Peyer's patch (tissue), 4 donors: ENCODE measurements at regions not wholly inside any gene's neighbourhood (a gene's known extent, or its start where the extent isn't known, plus 50 kb on each side); places are given as distances from the start of the nearest gene placed in this dataset.

Experiments
- DNase-seq, 3 donors: peaks; one replicate each; pipeline ENCODE4 v3.0.0-alpha.2; 2017 to 2019
- H3K27ac ChIP-seq, 4 donors: fragments of 200-600 bp; sonication (generic); one replicate each; pipeline ENCODE4 v1.5.1; 2016 to 2019
- H3K27me3 ChIP-seq, 2 donors: fragments of 200-600 bp; sonication (generic); one replicate each; pipeline ENCODE4 v1.5.1; 2019
- H3K36me3 ChIP-seq, 3 donors: fragments of 200-600 bp; sonication (generic); one replicate each; pipeline ENCODE4 v1.5.1; 2016 to 2019
- H3K4me1 ChIP-seq, 4 donors: fragments of 200-600 bp; sonication (generic); one replicate each; pipeline ENCODE4 v1.5.1; 2016 to 2019
- H3K4me3 ChIP-seq, 4 donors: fragments of 200-600 bp; sonication (generic); 1 replicate in 3 of 4; 2 replicates in 1 of 4; pipeline ENCODE4 v1.5.1; 2016 to 2019; ENCODE audit warnings: mild to moderate bottlenecking in 1 of 4
- H3K9me3 ChIP-seq, 4 donors: fragments of 200-600 bp; sonication (generic); one replicate each; pipeline ENCODE4 v1.5.1; 2016 to 2019; ENCODE audit warnings: mild to moderate bottlenecking in 1 of 4
- CTCF ChIP-seq, 6 experiments: fragments of 450-650 bp in 4 of 6; fragments of 200-600 bp in 2 of 6; sonication (generic) in 1 of 6; IDR thresholded peaks; one replicate each; pipeline ENCODE4 v1.5.1; 2017 to 2019; ENCODE audit warnings: antibody characterized with exemption in 6 of 6, mild to moderate bottlenecking in 3 of 6, moderate library complexity in 1 of 6
- POLR2A ChIP-seq, 2 donors: fragments of 450-650 bp; IDR thresholded peaks; one replicate each; pipeline ENCODE4 v1.5.1; 2017; ENCODE audit warnings: antibody characterized with exemption in 2 of 2, mild to moderate bottlenecking in 2 of 2, moderate library complexity in 2 of 2

GRCh38 chr14:61925732-61926435, 163.7 kb downstream of the SNAPC1 start:
- DNase-seq = no peak

GRCh38 chr14:61927060-61927459, 164.8 kb downstream of the SNAPC1 start:
- no peak for TF ChIP-seq POLR2A (IDR thresholded peaks at IDR 0.05)
- TF ChIP-seq CTCF (IDR thresholded peaks at IDR 0.05) = no peak
- no peak overlapping the region for H3K27ac ChIP-seq
- no peak overlapping the region for H3K4me3 ChIP-seq
- no peak for DNase-seq
- no peaks in the 10 kb centered on the region for H3K9me3 ChIP-seq
- no peaks in the 10 kb centered on the region for H3K4me1 ChIP-seq
- H3K27me3 ChIP-seq = no peaks in the 10 kb centered on the region
- H3K36me3 ChIP-seq = no peaks in the 10 kb centered on the region

More at GRCh38 chr14:61925732-61926435, 163.7 kb downstream of the SNAPC1 start:
- Histone ChIP-seq H3K36me3 (no peaks in the 10 kb centered on the region), H3K4me1 (no peaks in the 10 kb centered on the region), H3K9me3 (no peaks in the 10 kb centered on the region), H3K27ac (no peak overlapping the region), H3K27me3 (no peaks in the 10 kb centered on the region), H3K4me3 (no peak overlapping the region)
- TF ChIP-seq POLR2A (IDR thresholded peaks at IDR 0.05) (no peak), CTCF (IDR thresholded peaks at IDR 0.05) (no peak)

- TF ChIP-seq POLR2A (IDR thresholded peaks at IDR 0.05) (no peak), CTCF (IDR thresholded peaks at IDR 0.05) (no peak)
- no peaks in the 10 kb centered on the region for H3K27me3 ChIP-seq
- no peaks in the 10 kb centered on the region for H3K4me1 ChIP-seq
- H3K36me3 ChIP-seq = no peaks in the 10 kb centered on the region
- H3K9me3 ChIP-seq = no peaks in the 10 kb centered on the region
- no peak for DNase-seq
- no peak overlapping the region for H3K4me3 ChIP-seq
- H3K27ac ChIP-seq = no peak overlapping the region
These were observed 165.3 kb downstream of the SNAPC1 start for GRCh38 chr14:61927520-61927919.

GRCh38 chr14:61928300-61928699, 166.1 kb downstream of the SNAPC1 start:
- H3K4me3 ChIP-seq = no peak overlapping the region
- no peaks in the 10 kb centered on the region for H3K36me3 ChIP-seq
- H3K27ac ChIP-seq = no peak overlapping the region
- no peaks in the 10 kb centered on the region for H3K4me1 ChIP-seq
- no peaks in the 10 kb centered on the region for H3K9me3 ChIP-seq
- TF ChIP-seq CTCF (IDR thresholded peaks at IDR 0.05) (no peak), POLR2A (IDR thresholded peaks at IDR 0.05) (no peak)
- no peak for DNase-seq
- no peaks in the 10 kb centered on the region for H3K27me3 ChIP-seq

- Histone ChIP-seq H3K27ac (no peak overlapping the region), H3K4me3 (no peak overlapping the region), H3K4me1 (no peaks in the 10 kb centered on the region), H3K27me3 (no peaks in the 10 kb centered on the region), H3K9me3 (no peaks in the 10 kb centered on the region), H3K36me3 (no peaks in the 10 kb centered on the region)
- DNase-seq = no peak
- no peak for TF ChIP-seq CTCF (IDR thresholded peaks at IDR 0.05)
- no peak for TF ChIP-seq POLR2A (IDR thresholded peaks at IDR 0.05)
These were observed 166.5 kb downstream of the SNAPC1 start for GRCh38 chr14:61928701-61929100.

GRCh38 chr14:61929651-61930050, 167.4 kb downstream of the SNAPC1 start:
- Histone ChIP-seq H3K27me3 (no peaks in the 10 kb centered on the region), H3K4me1 (no peaks in the 10 kb centered on the region), H3K9me3 (no peaks in the 10 kb centered on the region), H3K36me3 (no peaks in the 10 kb centered on the region), H3K27ac (no peak overlapping the region), H3K4me3 (no peak overlapping the region)
- DNase-seq = no peak
- no peak for TF ChIP-seq POLR2A (IDR thresholded peaks at IDR 0.05)
- TF ChIP-seq CTCF (IDR thresholded peaks at IDR 0.05) = no peak
